Right atrium auricular region (tissue), 2 donors: ENCODE measurements at regions not wholly inside any gene's neighbourhood (a gene's known extent, or its start where the extent isn't known, plus 50 kb on each side); places are given as distances from the start of the nearest gene placed in this dataset.

Source experiments
- DNase-seq: peaks from one replicate; pipeline ENCODE4 v3.0.0-alpha.2; 2019; ENCODE audit warnings: low spot score
- H3K27ac ChIP-seq, 2 donors: fragments of 200-600 bp; sonication (generic); 1 replicate in 1 of 2; 2 replicates in 1 of 2; pipeline ENCODE4 v1.5.1; 2016 to 2019
- H3K27me3 ChIP-seq, 2 donors: fragments of 200-600 bp; sonication (generic); one replicate each; pipeline versions ENCODE4 v1.5.1 to v1.6.0; 2017 to 2019
- H3K36me3 ChIP-seq: fragments of 200-600 bp; sonication (generic); one replicate; pipeline ENCODE4 v1.5.1; 2016
- H3K4me1 ChIP-seq, 2 donors: fragments of 200-600 bp; sonication (generic); one replicate each; pipeline versions ENCODE4 v1.5.1 to v1.6.0; 2017 to 2019
- H3K4me3 ChIP-seq, 2 donors: fragments of 200-600 bp; sonication (generic); 1 replicate in 1 of 2; 2 replicates in 1 of 2; pipeline ENCODE4 v1.5.1; 2017 to 2019; ENCODE audit warnings: mild to moderate bottlenecking in 1 of 2, moderate library complexity in 1 of 2
- H3K9me3 ChIP-seq, 2 donors: fragments of 200-600 bp; sonication (generic); one replicate each; pipeline ENCODE4 v1.5.1; 2019
- CTCF ChIP-seq, 2 donors: fragments of 200-600 bp; sonication (generic); IDR thresholded peaks; one replicate each; pipeline ENCODE4 v1.5.1; 2019; ENCODE audit warnings: antibody characterized with exemption in 2 of 2

DNA sequence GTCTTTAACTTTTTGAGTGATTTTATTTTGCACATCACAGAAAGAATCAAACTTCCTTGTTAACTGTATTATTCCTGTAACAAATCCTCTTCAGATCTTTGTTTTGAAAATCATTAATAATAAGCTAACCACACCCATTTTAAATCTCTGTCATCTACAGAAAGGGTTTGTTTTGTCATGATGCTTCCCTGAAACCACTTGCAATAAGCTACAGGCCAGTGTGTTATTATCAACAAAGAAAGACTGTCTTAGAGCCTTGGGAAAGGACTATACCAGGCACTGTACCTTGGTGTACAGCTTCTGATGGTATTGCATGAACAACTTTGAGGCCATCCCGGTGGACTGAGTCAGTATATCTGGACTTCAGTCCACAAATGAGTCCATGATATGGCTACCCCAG lies 145.3 kb upstream of the FAM3C start:
- Histone ChIP-seq H3K27ac (no peak overlapping the region), H3K27me3 (no peaks in the 10 kb centered on the region), H3K36me3 (no peaks in the 10 kb centered on the region), H3K9me3 (no peaks in the 10 kb centered on the region), H3K4me1 (no peaks in the 10 kb centered on the region), H3K4me3 (no peak overlapping the region)
- no peak for TF ChIP-seq CTCF (IDR thresholded peaks at IDR 0.05)
- no peak for DNase-seq

GRCh38 chr7:121540138-121540537 lies 144.0 kb upstream of the FAM3C start:
- H3K9me3 ChIP-seq, result no peaks in the 10 kb centered on the region
- H3K27ac ChIP-seq, result no peak overlapping the region
- no peaks in the 10 kb centered on the region for H3K27me3 ChIP-seq
- no peak overlapping the region for H3K4me3 ChIP-seq
- no peaks in the 10 kb centered on the region for H3K36me3 ChIP-seq
- no peak for TF ChIP-seq CTCF (IDR thresholded peaks at IDR 0.05)
- no peak for DNase-seq
- no peaks in the 10 kb centered on the region for H3K4me1 ChIP-seq

DNA sequence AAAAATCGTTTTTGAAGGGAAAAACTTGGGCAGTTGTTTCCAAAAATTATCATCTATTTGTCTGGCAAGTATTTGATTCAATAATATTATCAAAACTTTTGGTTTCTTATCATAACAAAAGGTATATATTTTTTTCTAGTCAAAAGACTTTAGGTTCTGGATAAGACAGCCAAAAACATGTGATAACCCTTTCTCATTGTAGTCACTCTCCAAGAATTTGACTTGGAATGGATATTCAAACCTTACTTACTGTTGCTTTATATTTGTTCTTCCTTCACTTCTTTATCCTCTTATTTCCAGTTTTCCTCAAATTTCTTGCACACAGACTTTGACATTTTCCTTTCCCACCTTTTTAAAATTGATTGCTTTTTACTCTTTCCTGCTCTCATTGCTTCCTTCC lies 140.9 kb upstream of the FAM3C start:
- no peak overlapping the region for H3K4me3 ChIP-seq
- no peaks in the 10 kb centered on the region for H3K36me3 ChIP-seq
- no peaks in the 10 kb centered on the region for H3K4me1 ChIP-seq
- H3K9me3 ChIP-seq, result no peaks in the 10 kb centered on the region
- no peak for TF ChIP-seq CTCF (IDR thresholded peaks at IDR 0.05)
- no peak overlapping the region for H3K27ac ChIP-seq
- H3K27me3 ChIP-seq, result no peaks in the 10 kb centered on the region
- DNase-seq, result no peak

DNA sequence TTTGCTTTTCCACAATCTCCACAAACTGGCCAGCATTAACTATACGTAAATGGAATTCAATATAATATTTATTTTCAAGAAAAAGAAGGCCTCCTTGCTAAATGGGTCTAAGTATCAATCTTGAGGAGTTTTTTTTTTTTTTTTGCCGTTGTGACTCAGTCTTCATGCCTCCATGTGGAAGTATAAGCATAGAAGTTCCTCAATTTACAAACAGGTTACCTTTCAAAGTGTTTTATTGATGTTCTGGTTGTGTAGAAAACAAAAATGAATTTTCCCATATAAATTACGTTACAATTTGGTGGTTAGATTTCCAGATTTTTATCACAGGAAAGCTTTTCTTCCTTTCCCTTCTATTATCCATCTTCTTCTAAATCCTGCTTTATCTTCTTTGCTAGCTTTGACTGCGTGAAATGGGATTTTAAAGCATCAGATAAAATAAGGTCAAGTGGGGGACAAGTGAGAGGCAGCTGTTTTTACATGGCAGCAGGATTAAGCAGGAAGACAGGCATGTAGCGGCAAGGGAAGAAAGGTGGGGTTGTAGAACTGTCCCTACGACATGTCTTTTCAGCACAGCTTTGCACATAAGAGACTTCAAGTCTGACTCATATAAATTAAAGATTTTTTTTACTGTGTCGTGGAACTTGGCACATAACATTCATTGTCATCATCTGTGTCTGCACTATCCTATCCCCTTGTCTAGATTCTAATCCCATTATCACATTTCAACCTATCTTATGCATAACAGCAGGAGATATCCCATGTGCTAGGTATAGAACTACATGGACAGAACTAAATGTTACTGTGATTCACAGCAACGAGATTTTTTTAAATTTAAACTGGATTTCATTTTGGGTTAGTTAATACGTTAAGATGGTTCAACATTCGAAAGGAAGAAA lies 135.3 kb upstream of the FAM3C start:
- Histone ChIP-seq H3K4me3 (no peak overlapping the region), H3K9me3 (no peaks in the 10 kb centered on the region), H3K27me3 (no peaks in the 10 kb centered on the region), H3K4me1 (no peaks in the 10 kb centered on the region), H3K36me3 (no peaks in the 10 kb centered on the region), H3K27ac (no peak overlapping the region)
- TF ChIP-seq CTCF (IDR thresholded peaks at IDR 0.05), result no peak
- DNase-seq, result no peak

GRCh38 chr7:121530227-121531174 lies 134.4 kb upstream of the FAM3C start:
- Histone ChIP-seq H3K27me3 (no peaks in the 10 kb centered on the region), H3K9me3 (no peaks in the 10 kb centered on the region), H3K4me3 (no peak overlapping the region), H3K4me1 (no peaks in the 10 kb centered on the region), H3K27ac (peak overlapping the region in 1 of 2 donors; percentile 1), H3K36me3 (no peaks in the 10 kb centered on the region)
- TF ChIP-seq CTCF (IDR thresholded peaks at IDR 0.05), result no peak
- DNase-seq, result peak; percentile 59
